ENCODE measurements at regions not wholly inside any gene's neighbourhood (a gene's known extent, or its start where the extent isn't known, plus 50 kb on each side); places are given as distances from the start of the nearest gene placed in this dataset.

- FAIRE-seq (no peak), DNase-seq (ENCODE audit: extremely low spot score, insufficient read length, low read depth) (no peak)
These were observed 1454.7 kb upstream of the IGFBP7 start for GRCh38 chr4:58564695-58565475.

- FAIRE-seq: no peak
- no peak for DNase-seq (ENCODE audit: extremely low spot score, insufficient read length, low read depth)
These were observed 1451.0 kb upstream of the IGFBP7 start for GRCh38 chr4:58561170-58561569.

- FAIRE-seq: no peak
- DNase-seq (ENCODE audit: extremely low spot score, insufficient read length, low read depth): no peak
These were observed 1450.6 kb upstream of the IGFBP7 start for GRCh38 chr4:58560736-58561135.

- FAIRE-seq: no peak
- no peak for DNase-seq (ENCODE audit: extremely low spot score, insufficient read length, low read depth)
These were observed 1443.5 kb upstream of the IGFBP7 start for GRCh38 chr4:58553679-58554078.

GRCh38 chr4:58553031-58553430 is 1442.8 kb upstream of the IGFBP7 start:
- FAIRE-seq: no peak
- no peak for DNase-seq (ENCODE audit: extremely low spot score, insufficient read length, low read depth)

- FAIRE-seq (no peak), DNase-seq (ENCODE audit: extremely low spot score, insufficient read length, low read depth) (no peak)
These were observed 1441.5 kb upstream of the IGFBP7 start for GRCh38 chr4:58551676-58552075.

- FAIRE-seq (no peak), DNase-seq (ENCODE audit: extremely low spot score, insufficient read length, low read depth) (no peak)
These were observed 1433.3 kb upstream of the IGFBP7 start for GRCh38 chr4:58543465-58543864.

- DNase-seq (ENCODE audit: extremely low spot score, insufficient read length, low read depth) (no peak), FAIRE-seq (no peak)
These were observed 1431.7 kb upstream of the IGFBP7 start for GRCh38 chr4:58541926-58542325.

GRCh38 chr4:58522765-58523382 is 1412.7 kb upstream of the IGFBP7 start:
- no peak for FAIRE-seq
- DNase-seq (ENCODE audit: extremely low spot score, insufficient read length, low read depth): no peak

GRCh38 chr4:58515226-58515625 is 1405.0 kb upstream of the IGFBP7 start:
- DNase-seq (ENCODE audit: extremely low spot score, insufficient read length, low read depth) (no peak), FAIRE-seq (no peak)

- FAIRE-seq (no peak), DNase-seq (ENCODE audit: extremely low spot score, insufficient read length, low read depth) (no peak)
These were observed 1404.1 kb upstream of the IGFBP7 start for GRCh38 chr4:58514299-58514698.

- DNase-seq (ENCODE audit: extremely low spot score, insufficient read length, low read depth) (no peak), FAIRE-seq (no peak)
These were observed 1400.5 kb upstream of the IGFBP7 start for GRCh38 chr4:58510652-58511051.

GRCh38 chr4:58507079-58507478 is 1396.9 kb upstream of the IGFBP7 start:
- DNase-seq (ENCODE audit: extremely low spot score, insufficient read length, low read depth) (no peak), FAIRE-seq (no peak)

GRCh38 chr4:58502839-58503238 is 1392.7 kb upstream of the IGFBP7 start:
- DNase-seq (ENCODE audit: extremely low spot score, insufficient read length, low read depth): no peak
- FAIRE-seq: no peak

- no peak for FAIRE-seq
- DNase-seq (ENCODE audit: extremely low spot score, insufficient read length, low read depth): no peak
These were observed 1389.0 kb upstream of the IGFBP7 start for GRCh38 chr4:58499182-58499581.

GRCh38 chr4:58491620-58492019 is 1381.4 kb upstream of the IGFBP7 start:
- DNase-seq (ENCODE audit: extremely low spot score, insufficient read length, low read depth): no peak

GRCh38 chr4:58477950-58478349 is 1367.8 kb upstream of the IGFBP7 start:
- FAIRE-seq: no peak
- DNase-seq (ENCODE audit: extremely low spot score, insufficient read length, low read depth): no peak

More at GRCh38 chr4:58491620-58492019, 1381.4 kb upstream of the IGFBP7 start:
- FAIRE-seq: no peak

GRCh38 chr4:58477513-58477912 is 1367.3 kb upstream of the IGFBP7 start:
- DNase-seq (ENCODE audit: extremely low spot score, insufficient read length, low read depth) (no peak), FAIRE-seq (no peak)

GRCh38 chr4:58475097-58475496 is 1364.9 kb upstream of the IGFBP7 start:
- no peak for FAIRE-seq

GRCh38 chr4:58465031-58465430 is 1354.8 kb upstream of the IGFBP7 start:
- FAIRE-seq (no peak), DNase-seq (ENCODE audit: extremely low spot score, insufficient read length, low read depth) (no peak)

More at GRCh38 chr4:58475097-58475496, 1364.9 kb upstream of the IGFBP7 start:
- no peak for DNase-seq (ENCODE audit: extremely low spot score, insufficient read length, low read depth)

GRCh38 chr4:58456727-58457384 is 1346.7 kb upstream of the IGFBP7 start:
- DNase-seq (ENCODE audit: extremely low spot score, insufficient read length, low read depth) (no peak), FAIRE-seq (no peak)

Data from GM18507 (cell line).